H1 (cell line): ENCODE measurements at regions not wholly inside any gene's neighbourhood (a gene's known extent, or its start where the extent isn't known, plus 50 kb on each side); places are given as distances from the start of the nearest gene placed in this dataset.

Source experiments
- BACH1 ChIP-seq: IDR thresholded peaks from 2 replicates; pipeline ENCODE4 v1.6.1; 2012; ENCODE audit warnings: low read length, improper control_type of control experiment
- CHD7 ChIP-seq: fragments of 300-600 bp; sonication (generic); IDR thresholded peaks from 2 replicates; pipeline ENCODE4 v1.7.1; 2012; ENCODE audit warnings: low read length, moderate library complexity, mild to moderate bottlenecking, inconsistent platforms; ENCODE audit not compliant: insufficient replicate concordance
- FOSL1 ChIP-seq: IDR thresholded peaks from 2 replicates; pipeline ENCODE4 v1.6.1; 2011; ENCODE audit warnings: mild to moderate bottlenecking, low read depth, low read length, moderate library complexity; ENCODE audit not compliant: insufficient read depth
- GABPA ChIP-seq: IDR thresholded peaks from 2 replicates; pipeline ENCODE4 v1.6.1; 2011; ENCODE audit warnings: mild to moderate bottlenecking, low read length, moderate library complexity, borderline replicate concordance; ENCODE audit not compliant: insufficient read depth
- GTF2F1 ChIP-seq: IDR thresholded peaks from 2 replicates; pipeline ENCODE4 v1.6.1; 2012; ENCODE audit warnings: low read depth, low read length, improper control_type of control experiment, borderline replicate concordance
- KDM1A ChIP-seq: fragments of 200-600, 300-600 bp; sonication (generic); IDR thresholded peaks from 2 replicates; pipeline ENCODE4 v1.7.1; 2016; ENCODE audit warnings: mild to moderate bottlenecking, low read length, borderline replicate concordance
- SUZ12 ChIP-seq: fragments of 200-600 bp; sonication (generic); IDR thresholded peaks from 2 replicates; pipeline ENCODE4 v1.6.1; 2012; ENCODE audit warnings: mild to moderate bottlenecking, inconsistent platforms, low read length, moderate library complexity, mixed read lengths
- TAF7 ChIP-seq: optimal IDR thresholded peaks from 2 replicates; pipeline ENCODE3; 2011; ENCODE audit warnings: low read depth, mild to moderate bottlenecking, inconsistent platforms, low read length, moderate library complexity, borderline replicate concordance

DNA sequence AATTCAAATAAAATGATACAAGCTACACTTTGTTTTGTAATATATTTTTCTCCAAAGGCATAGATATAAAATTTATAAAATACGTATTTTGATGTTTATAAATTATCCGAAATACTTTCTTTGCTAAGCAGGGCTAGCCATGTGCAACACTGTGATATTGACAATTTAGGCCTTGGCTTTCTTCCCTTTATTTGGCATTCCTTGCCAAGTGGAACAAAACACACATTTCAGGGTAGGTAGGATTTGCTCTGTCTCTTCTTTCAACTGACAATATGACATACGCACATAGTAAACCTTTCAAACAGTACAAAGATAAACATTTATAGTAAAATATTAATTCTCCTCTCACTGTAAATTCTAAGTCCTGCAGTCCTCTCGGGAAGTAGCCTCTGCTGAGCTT is 103.3 kb upstream of the POT1 start (continued):
- TF ChIP-seq CHD7 (no peak), GABPA (no peak), SUZ12 (no peak), BACH1 (no peak), GTF2F1 (no peak), KDM1A (no peak), FOSL1 (no peak), TAF7 (no peak)
